ENCODE measurements at regions not wholly inside any gene's neighbourhood (a gene's known extent, or its start where the extent isn't known, plus 50 kb on each side); places are given as distances from the start of the nearest gene placed in this dataset.

- H3K4me3 ChIP-seq (ENCODE audit: control insufficient read depth in 2 of 3, extremely low read depth in 1 of 3, insufficient read depth in 2 of 3, low read depth in 1 of 3, low read length in 3 of 3) = no peak overlapping the region
- H4K20me1 ChIP-seq (ENCODE audit: control insufficient read depth, extremely low read depth, insufficient read depth, low read length) = no peaks in the 10 kb centered on the region
- H3K36me3 ChIP-seq (ENCODE audit: control insufficient read depth in 2 of 2, extremely low read depth in 1 of 2, insufficient read depth in 2 of 2, low read length in 2 of 2) = no peaks in the 10 kb centered on the region
- H3K9me3 ChIP-seq (ENCODE audit: control insufficient read depth, low read depth, low read length) = no peaks in the 10 kb centered on the region
- no peak overlapping the region for H3K9ac ChIP-seq (ENCODE audit: control insufficient read depth, extremely low read depth, insufficient read depth, low read length)
- FAIRE-seq (no peak), DNase-seq (ENCODE audit: low read depth, low spot score) (no peak)
- H3K4me1 ChIP-seq (ENCODE audit: control insufficient read depth, extremely low read depth, insufficient read depth, low read length) = peaks cover 16% of the 10 kb centered on the region
- no peak overlapping the region for H3K4me2 ChIP-seq (ENCODE audit: control insufficient read depth, extremely low read depth, insufficient read depth, low read depth, low read length)
- peaks cover 1% of the 10 kb centered on the region for H3K9me1 ChIP-seq (ENCODE audit: control insufficient read depth, extremely low read depth, insufficient read depth, low read length)
- H3K27ac ChIP-seq (ENCODE audit: control insufficient read depth, insufficient read depth, low read length) = no peak overlapping the region
- H3K27me3 ChIP-seq (ENCODE audit: control insufficient read depth, extremely low read depth, insufficient read depth, low read length) = no peaks in the 10 kb centered on the region
- no peaks in the 10 kb centered on the region for H3K79me2 ChIP-seq (ENCODE audit: control insufficient read depth, insufficient read depth, low read length)
- dilution Hi-C loops (cut with MboI; ENCODE audit: extremely low pct_ligation_motif_present, low sequenced_read_pairs) = no loop called here
- no peak for TF ChIP-seq CTCF (optimal IDR thresholded peaks at IDR 0.05 in 1 of 3, IDR thresholded peaks at IDR 0.05 in 1 of 3, conservative IDR thresholded peaks at IDR 0.05 in 1 of 3; ENCODE audit: extremely low read depth in 1 of 3, insufficient read depth in 2 of 3, low read length in 3 of 3)
- no peak for TF ChIP-seq EZH2 (IDR thresholded peaks at IDR 0.05; ENCODE audit: low read length)
- H2AFZ ChIP-seq (ENCODE audit: control insufficient read depth, low read length) = no peak overlapping the region
These were observed 156.6 kb upstream of the EGLN3 start for GRCh38 chr14:34107441-34107840.

DNA sequence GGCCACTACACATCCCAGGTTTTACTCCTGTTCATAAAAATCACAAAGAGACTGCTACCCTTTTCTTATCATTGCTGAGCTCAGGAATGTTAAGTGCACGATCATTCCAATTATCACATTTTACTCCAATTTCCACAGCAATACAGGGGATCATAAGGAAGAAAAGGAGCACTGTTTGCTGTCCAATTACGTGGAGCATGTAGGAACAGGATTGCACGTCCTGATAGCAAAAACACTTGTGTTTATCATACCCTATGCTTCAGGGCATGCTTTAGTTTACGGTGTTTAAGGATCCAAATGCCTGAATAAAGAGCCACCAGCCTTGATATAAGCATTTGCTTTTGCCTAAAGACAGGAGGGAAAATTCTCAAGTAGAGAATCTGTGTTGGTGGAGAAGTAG, 155.4 kb upstream of the EGLN3 start:
- TF ChIP-seq EZH2 (IDR thresholded peaks at IDR 0.05; ENCODE audit: low read length) = no peak
- no peak for TF ChIP-seq CTCF (optimal IDR thresholded peaks at IDR 0.05 in 1 of 3, IDR thresholded peaks at IDR 0.05 in 1 of 3, conservative IDR thresholded peaks at IDR 0.05 in 1 of 3; ENCODE audit: extremely low read depth in 1 of 3, insufficient read depth in 2 of 3, low read length in 3 of 3)
- Histone ChIP-seq H3K4me3 (ENCODE audit: control insufficient read depth in 2 of 3, extremely low read depth in 1 of 3, insufficient read depth in 2 of 3, low read depth in 1 of 3, low read length in 3 of 3) (no peak overlapping the region), H3K36me3 (ENCODE audit: control insufficient read depth in 2 of 2, extremely low read depth in 1 of 2, insufficient read depth in 2 of 2, low read length in 2 of 2) (no peaks in the 10 kb centered on the region), H2AFZ (ENCODE audit: control insufficient read depth, low read length) (no peak overlapping the region), H3K27me3 (ENCODE audit: control insufficient read depth, extremely low read depth, insufficient read depth, low read length) (no peaks in the 10 kb centered on the region), H4K20me1 (ENCODE audit: control insufficient read depth, extremely low read depth, insufficient read depth, low read length) (no peaks in the 10 kb centered on the region), H3K4me1 (ENCODE audit: control insufficient read depth, extremely low read depth, insufficient read depth, low read length) (peaks cover 10% of the 10 kb centered on the region), H3K4me2 (ENCODE audit: control insufficient read depth, extremely low read depth, insufficient read depth, low read depth, low read length) (peak overlapping the region; percentile 6), H3K9me1 (ENCODE audit: control insufficient read depth, extremely low read depth, insufficient read depth, low read length) (no peaks in the 10 kb centered on the region), H3K9ac (ENCODE audit: control insufficient read depth, extremely low read depth, insufficient read depth, low read length) (no peak overlapping the region), H3K27ac (ENCODE audit: control insufficient read depth, insufficient read depth, low read length) (no peak overlapping the region), H3K79me2 (ENCODE audit: control insufficient read depth, insufficient read depth, low read length) (no peaks in the 10 kb centered on the region), H3K9me3 (ENCODE audit: control insufficient read depth, low read depth, low read length) (no peaks in the 10 kb centered on the region)
- dilution Hi-C loops (cut with MboI; ENCODE audit: extremely low pct_ligation_motif_present, low sequenced_read_pairs) = no loop called here
- DNase-seq (ENCODE audit: low read depth, low spot score) (no peak), FAIRE-seq (peak; percentile 87)

Data from keratinocyte (primary cell).